HUES48 (cell line): ENCODE measurements at regions not wholly inside any gene's neighbourhood (a gene's known extent, or its start where the extent isn't known, plus 50 kb on each side); places are given as distances from the start of the nearest gene placed in this dataset.
"Not testable (repeated sequence)": the region's sequence is repeated elsewhere in the genome, so short reads cannot be mapped to it uniquely, and the experiment has no call there.

Source experiments
- H3K27ac ChIP-seq: one replicate; pipeline ENCODE4 v1.7.0; 2013; ENCODE audit warnings: low read depth, low read length, inconsistent platforms
- H3K27me3 ChIP-seq: 2 replicates; pipeline ENCODE4 v1.6.1; 2013; ENCODE audit warnings: mild to moderate bottlenecking, low read length; ENCODE audit not compliant: control insufficient read depth, insufficient read depth
- H3K36me3 ChIP-seq: 2 replicates; pipeline ENCODE4 v1.6.1; 2013; ENCODE audit warnings: low read length; ENCODE audit not compliant: control insufficient read depth, insufficient read depth
- H3K4me1 ChIP-seq: 2 replicates; pipeline ENCODE4 v1.6.1; 2013; ENCODE audit warnings: mild to moderate bottlenecking, low read length; ENCODE audit not compliant: control insufficient read depth, insufficient read depth
- H3K4me3 ChIP-seq: 2 replicates; pipeline ENCODE4 v1.5.1; 2013; ENCODE audit warnings: mild to moderate bottlenecking, low read depth, low read length
- H3K9ac ChIP-seq: 2 replicates; pipeline ENCODE4 v1.6.1; 2013; ENCODE audit warnings: mild to moderate bottlenecking, low read depth, low read length, moderate library complexity
- H3K9me3 ChIP-seq: 2 replicates; pipeline ENCODE4 v1.6.1; 2013; ENCODE audit warnings: low read length; ENCODE audit not compliant: control insufficient read depth, insufficient read depth

GRCh38 chr9:75282047-75282446 lies 193.7 kb downstream of the OSTF1 start:
- Histone ChIP-seq H3K4me3 (no peak overlapping the region), H3K9me3 (no peaks in the 10 kb centered on the region; the same call in none of the 2 replicates), H3K27me3 (no peaks in the 10 kb centered on the region), H3K9ac (no peak overlapping the region), H3K36me3 (no peaks in the 10 kb centered on the region), H3K4me1 (no peaks in the 10 kb centered on the region), H3K27ac (no peak overlapping the region)

- no peak overlapping the region for H3K9ac ChIP-seq
- no peak overlapping the region for H3K4me3 ChIP-seq
- H3K27me3 ChIP-seq = no peaks in the 10 kb centered on the region
- H3K36me3 ChIP-seq = no peaks in the 10 kb centered on the region
- no peaks in the 10 kb centered on the region for H3K9me3 ChIP-seq
- no peaks in the 10 kb centered on the region for H3K4me1 ChIP-seq
- H3K27ac ChIP-seq = no peak overlapping the region
These were observed 201.0 kb downstream of the OSTF1 start for GRCh38 chr9:75289332-75289731.

- H3K4me1 ChIP-seq = no peaks in the 10 kb centered on the region
- no peaks in the 10 kb centered on the region for H3K36me3 ChIP-seq
- no peaks in the 10 kb centered on the region for H3K9me3 ChIP-seq
These were observed 211.0 kb downstream of the OSTF1 start for GRCh38 chr9:75299324-75299723.

GRCh38 chr9:75333624-75334023 lies 245.3 kb downstream of the OSTF1 start:
- H3K36me3 ChIP-seq = no peaks in the 10 kb centered on the region
- no peaks in the 10 kb centered on the region for H3K9me3 ChIP-seq
- no peaks in the 10 kb centered on the region for H3K27me3 ChIP-seq
- H3K4me1 ChIP-seq = no peaks in the 10 kb centered on the region
- H3K9ac ChIP-seq = no peak overlapping the region
- no peak overlapping the region for H3K4me3 ChIP-seq
- no peak overlapping the region for H3K27ac ChIP-seq

More at GRCh38 chr9:75299324-75299723, 211.0 kb downstream of the OSTF1 start:
- Histone ChIP-seq H3K27ac (no peak overlapping the region), H3K27me3 (no peaks in the 10 kb centered on the region), H3K9ac (no peak overlapping the region), H3K4me3 (no peak overlapping the region)

GRCh38 chr9:75358846-75359245 lies 270.5 kb downstream of the OSTF1 start:
- Histone ChIP-seq H3K4me3 (no peak overlapping the region), H3K9me3 (peaks cover 21% of the 10 kb centered on the region), H3K27ac (peak overlapping the region; percentile 73)

GRCh38 chr9:75359638-75360037 lies 271.3 kb downstream of the OSTF1 start:
- Histone ChIP-seq H3K4me3 (no peak overlapping the region), H3K27me3 (no peaks in the 10 kb centered on the region), H3K9ac (no peak overlapping the region), H3K9me3 (peaks cover 25% of the 10 kb centered on the region), H3K27ac (peak overlapping the region; percentile 73), H3K36me3 (no peaks in the 10 kb centered on the region), H3K4me1 (peaks cover 18% of the 10 kb centered on the region)

More at GRCh38 chr9:75358846-75359245, 270.5 kb downstream of the OSTF1 start:
- H3K9ac ChIP-seq = no peak overlapping the region
- H3K27me3 ChIP-seq = no peaks in the 10 kb centered on the region
- no peaks in the 10 kb centered on the region for H3K36me3 ChIP-seq
- peaks cover 18% of the 10 kb centered on the region for H3K4me1 ChIP-seq

- no peaks in the 10 kb centered on the region for H3K36me3 ChIP-seq
- H3K4me1 ChIP-seq = peaks cover 18% of the 10 kb centered on the region
- no peak overlapping the region for H3K9ac ChIP-seq
- peaks cover 25% of the 10 kb centered on the region for H3K9me3 ChIP-seq
- no peaks in the 10 kb centered on the region for H3K27me3 ChIP-seq
- H3K4me3 ChIP-seq = no peak overlapping the region
- H3K27ac ChIP-seq = peak overlapping the region; percentile 73
These were observed 271.9 kb downstream of the OSTF1 start for GRCh38 chr9:75360252-75360651.

- not testable (repeated sequence) for H3K27me3 ChIP-seq, H3K36me3 ChIP-seq, H3K9ac ChIP-seq, H3K27ac ChIP-seq, H3K4me3 ChIP-seq
- Histone ChIP-seq H3K9me3 (peaks cover 25% of the 10 kb centered on the region), H3K4me1 (peaks cover 18% of the 10 kb centered on the region)
These were observed 274.1 kb downstream of the OSTF1 start for GRCh38 chr9:75362446-75362845.

- H3K4me3 ChIP-seq = no peak overlapping the region
- H3K27ac ChIP-seq = no peak overlapping the region
- H3K9ac ChIP-seq = no peak overlapping the region
- H3K4me1 ChIP-seq = no peaks in the 10 kb centered on the region
- H3K36me3 ChIP-seq = no peaks in the 10 kb centered on the region
- peaks cover 25% of the 10 kb centered on the region for H3K9me3 ChIP-seq
- H3K27me3 ChIP-seq = no peaks in the 10 kb centered on the region
These were observed 276.9 kb downstream of the OSTF1 start for GRCh38 chr9:75365196-75365595.

GRCh38 chr9:75369989-75370388 lies 281.7 kb downstream of the OSTF1 start:
- Histone ChIP-seq H3K27me3 (no peaks in the 10 kb centered on the region), H3K4me1 (no peaks in the 10 kb centered on the region), H3K9ac (no peak overlapping the region), H3K9me3 (no peaks in the 10 kb centered on the region), H3K27ac (no peak overlapping the region), H3K4me3 (no peak overlapping the region), H3K36me3 (no peaks in the 10 kb centered on the region)

GRCh38 chr9:75372499-75373268 lies 284.4 kb downstream of the OSTF1 start:
- Histone ChIP-seq H3K4me1 (no peaks in the 10 kb centered on the region), H3K27me3 (no peaks in the 10 kb centered on the region), H3K9ac (no peak overlapping the region), H3K4me3 (no peak overlapping the region), H3K9me3 (no peaks in the 10 kb centered on the region), H3K27ac (no peak overlapping the region), H3K36me3 (no peaks in the 10 kb centered on the region)
